IPS DF 6.9 (cell line): ENCODE measurements at regions not wholly inside any gene's neighbourhood (a gene's known extent, or its start where the extent isn't known, plus 50 kb on each side); places are given as distances from the start of the nearest gene placed in this dataset.

ENCODE experiments used
- DNase-seq: peaks from one replicate; pipeline ENCODE4 v3.0.0-alpha.2; 2013; ENCODE audit warnings: low read depth, low spot score
- H3K27ac ChIP-seq: one replicate; pipeline ENCODE4 v1.5.1; 2013; ENCODE audit warnings: low read length, control low read depth
- H3K27me3 ChIP-seq: 2 replicates; pipeline ENCODE4 v1.6.1; 2013; ENCODE audit warnings: mild to moderate bottlenecking, low read length; ENCODE audit not compliant: control insufficient read depth, insufficient read depth
- H3K36me3 ChIP-seq: 2 replicates; pipeline ENCODE4 v1.6.1; 2013; ENCODE audit warnings: low read length; ENCODE audit not compliant: control insufficient read depth, insufficient read depth
- H3K4me1 ChIP-seq: 2 replicates; pipeline ENCODE4 v1.6.1; 2013; ENCODE audit warnings: low read length; ENCODE audit not compliant: control insufficient read depth, insufficient read depth
- H3K4me3 ChIP-seq: 2 replicates; pipeline ENCODE4 v1.5.1; 2013; ENCODE audit warnings: mild to moderate bottlenecking, low read length
- H3K9me3 ChIP-seq: 2 replicates; pipeline ENCODE4 v1.6.1; 2013; ENCODE audit warnings: low read length, inconsistent platforms; ENCODE audit not compliant: control insufficient read depth, insufficient read depth
- WGBS: extraction: QIAGEN DNeasy Blood & Tissue Kit; methylation state at CpG from one replicate; pipeline ENCODE4 v1.1.7; 2013; ENCODE audit warnings: mixed read lengths, missing lambda C conversion rate; ENCODE audit not compliant: insufficient read length, insufficient coverage; 5-methylcytosine and 5-hydroxymethylcytosine counted together

GRCh38 chr14:26137161-26137560 lies 460.7 kb downstream of the NOVA1 start:
- Histone ChIP-seq H3K27ac (no peak overlapping the region), H3K9me3 (no peaks in the 10 kb centered on the region), H3K27me3 (no peaks in the 10 kb centered on the region), H3K4me3 (no peak overlapping the region), H3K36me3 (no peaks in the 10 kb centered on the region), H3K4me1 (no peaks in the 10 kb centered on the region)
- WGBS: no CpG with 5 or more reads among the region's 1 CpG
- no peak for DNase-seq

- Histone ChIP-seq H3K36me3 (no peaks in the 10 kb centered on the region), H3K27ac (no peak overlapping the region), H3K4me3 (no peak overlapping the region), H3K9me3 (no peaks in the 10 kb centered on the region), H3K4me1 (no peaks in the 10 kb centered on the region), H3K27me3 (no peaks in the 10 kb centered on the region)
- DNase-seq: no peak
These were observed 465.7 kb downstream of the NOVA1 start for GRCh38 chr14:26132061-26132645.

- no CpG with 5 or more reads among the region's 1 CpG for WGBS
- H3K4me3 ChIP-seq: no peak overlapping the region
- no peak overlapping the region for H3K27ac ChIP-seq
- H3K27me3 ChIP-seq: no peaks in the 10 kb centered on the region
- H3K4me1 ChIP-seq: no peaks in the 10 kb centered on the region
- DNase-seq: no peak
- H3K9me3 ChIP-seq: no peaks in the 10 kb centered on the region
- H3K36me3 ChIP-seq: no peaks in the 10 kb centered on the region
These were observed 467.1 kb downstream of the NOVA1 start for GRCh38 chr14:26130690-26131089.

- no peak overlapping the region for H3K4me3 ChIP-seq
- no peaks in the 10 kb centered on the region for H3K27me3 ChIP-seq
- no peak for DNase-seq
- no peaks in the 10 kb centered on the region for H3K9me3 ChIP-seq
- no CpG with 5 or more reads among the region's 4 CpGs for WGBS
- H3K36me3 ChIP-seq: no peaks in the 10 kb centered on the region
- H3K4me1 ChIP-seq: no peaks in the 10 kb centered on the region
- H3K27ac ChIP-seq: no peak overlapping the region
These were observed 468.7 kb downstream of the NOVA1 start for GRCh38 chr14:26128931-26129671.

GRCh38 chr14:26124896-26125438 lies 472.9 kb downstream of the NOVA1 start:
- H3K27me3 ChIP-seq: no peaks in the 10 kb centered on the region
- no CpG with 5 or more reads among the region's 2 CpGs for WGBS
- no peaks in the 10 kb centered on the region for H3K9me3 ChIP-seq
- H3K4me3 ChIP-seq: no peak overlapping the region
- no peaks in the 10 kb centered on the region for H3K36me3 ChIP-seq
- H3K27ac ChIP-seq: no peak overlapping the region
- DNase-seq: no peak
- no peaks in the 10 kb centered on the region for H3K4me1 ChIP-seq

- H3K27me3 ChIP-seq: no peaks in the 10 kb centered on the region
- H3K4me3 ChIP-seq: no peak overlapping the region
- no peaks in the 10 kb centered on the region for H3K36me3 ChIP-seq
- DNase-seq: no peak
- no peak overlapping the region for H3K27ac ChIP-seq
- no peaks in the 10 kb centered on the region for H3K9me3 ChIP-seq
- no CpG with 5 or more reads among the region's 2 CpGs for WGBS
- H3K4me1 ChIP-seq: no peaks in the 10 kb centered on the region
These were observed 474.4 kb downstream of the NOVA1 start for GRCh38 chr14:26123459-26123858.

- Histone ChIP-seq H3K27ac (no peak overlapping the region), H3K4me1 (no peaks in the 10 kb centered on the region), H3K4me3 (no peak overlapping the region), H3K9me3 (no peaks in the 10 kb centered on the region), H3K36me3 (no peaks in the 10 kb centered on the region), H3K27me3 (no peaks in the 10 kb centered on the region)
- WGBS: no CpG with 5 or more reads among the region's 3 CpGs
- no peak for DNase-seq
These were observed 476.7 kb downstream of the NOVA1 start for GRCh38 chr14:26121181-26121580.

GRCh38 chr14:26113911-26114640 lies 483.8 kb downstream of the NOVA1 start:
- Histone ChIP-seq H3K27ac (no peak overlapping the region), H3K9me3 (no peaks in the 10 kb centered on the region), H3K4me3 (no peak overlapping the region), H3K36me3 (no peaks in the 10 kb centered on the region), H3K27me3 (no peaks in the 10 kb centered on the region), H3K4me1 (no peaks in the 10 kb centered on the region)
- DNase-seq: no peak
- no CpG with 5 or more reads among the region's 3 CpGs for WGBS

GRCh38 chr14:26104717-26105116 lies 493.1 kb downstream of the NOVA1 start:
- Histone ChIP-seq H3K36me3 (no peaks in the 10 kb centered on the region), H3K9me3 (no peaks in the 10 kb centered on the region), H3K27ac (no peak overlapping the region), H3K4me3 (no peak overlapping the region), H3K4me1 (no peaks in the 10 kb centered on the region), H3K27me3 (no peaks in the 10 kb centered on the region)
- WGBS: no CpG with 5 or more reads among the region's 2 CpGs
- no peak for DNase-seq

GRCh38 chr14:26097852-26098251 lies 500.0 kb downstream of the NOVA1 start:
- Histone ChIP-seq H3K4me3 (no peak overlapping the region), H3K36me3 (no peaks in the 10 kb centered on the region), H3K4me1 (no peaks in the 10 kb centered on the region), H3K27me3 (no peaks in the 10 kb centered on the region), H3K9me3 (no peaks in the 10 kb centered on the region), H3K27ac (no peak overlapping the region)
- no peak for DNase-seq
- WGBS: no CpG with 5 or more reads among the region's 4 CpGs
